OCI-LY1 (cell line): ENCODE measurements at regions not wholly inside any gene's neighbourhood (a gene's known extent, or its start where the extent isn't known, plus 50 kb on each side); places are given as distances from the start of the nearest gene placed in this dataset.

Experiments used
- EZH2 ChIP-seq: fragments of 200-600 bp; sonication (generic), shearing (Covaris generic); IDR thresholded peaks from 2 replicates; pipeline ENCODE4 v1.8.0; 2017; ENCODE audit warnings: borderline replicate concordance, mixed run types, mild to moderate bottlenecking, antibody characterized with exemption, low read length, moderate library complexity, mixed read lengths
- TF ChIP-seq, protein P1 (sequence below): fragments of 200-600 bp; sonication (generic), shearing (Covaris generic); IDR thresholded peaks from 2 replicates; pipeline ENCODE4 v1.5.1; 2017; ENCODE audit warnings: mild to moderate bottlenecking, antibody characterized with exemption, low read length, moderate library complexity, mixed read lengths

- TF ChIP-seq, protein P1, sequence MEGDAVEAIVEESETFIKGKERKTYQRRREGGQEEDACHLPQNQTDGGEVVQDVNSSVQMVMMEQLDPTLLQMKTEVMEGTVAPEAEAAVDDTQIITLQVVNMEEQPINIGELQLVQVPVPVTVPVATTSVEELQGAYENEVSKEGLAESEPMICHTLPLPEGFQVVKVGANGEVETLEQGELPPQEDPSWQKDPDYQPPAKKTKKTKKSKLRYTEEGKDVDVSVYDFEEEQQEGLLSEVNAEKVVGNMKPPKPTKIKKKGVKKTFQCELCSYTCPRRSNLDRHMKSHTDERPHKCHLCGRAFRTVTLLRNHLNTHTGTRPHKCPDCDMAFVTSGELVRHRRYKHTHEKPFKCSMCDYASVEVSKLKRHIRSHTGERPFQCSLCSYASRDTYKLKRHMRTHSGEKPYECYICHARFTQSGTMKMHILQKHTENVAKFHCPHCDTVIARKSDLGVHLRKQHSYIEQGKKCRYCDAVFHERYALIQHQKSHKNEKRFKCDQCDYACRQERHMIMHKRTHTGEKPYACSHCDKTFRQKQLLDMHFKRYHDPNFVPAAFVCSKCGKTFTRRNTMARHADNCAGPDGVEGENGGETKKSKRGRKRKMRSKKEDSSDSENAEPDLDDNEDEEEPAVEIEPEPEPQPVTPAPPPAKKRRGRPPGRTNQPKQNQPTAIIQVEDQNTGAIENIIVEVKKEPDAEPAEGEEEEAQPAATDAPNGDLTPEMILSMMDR, result no peak
- TF ChIP-seq EZH2, result no peak
Observed at GRCh38 chr12:39127401-39127800, 222.0 kb upstream of the CPNE8 start.
